ENCODE measurements at regions not wholly inside any gene's neighbourhood (a gene's known extent, or its start where the extent isn't known, plus 50 kb on each side); places are given as distances from the start of the nearest gene placed in this dataset.

GRCh38 chr1:56439610-56440264, 139.6 kb downstream of the PLPP3 start:
- TF ChIP-seq CTCF (IDR thresholded peaks at IDR 0.05) (no peak), ZFX (IDR thresholded peaks at IDR 0.05; ENCODE audit: borderline replicate concordance) (no peak)

Measured in 22Rv1 (cell line).